OCI-LY7 (cell line): ENCODE measurements at regions not wholly inside any gene's neighbourhood (a gene's known extent, or its start where the extent isn't known, plus 50 kb on each side); places are given as distances from the start of the nearest gene placed in this dataset.

Experiments used
- CTCF ChIP-seq: fragments of 200-600 bp; sonication (generic); conservative IDR thresholded peaks from 2 replicates; pipeline ENCODE4 v1.5.1; 2014; ENCODE audit warnings: mild to moderate bottlenecking, antibody characterized with exemption, low read length, moderate library complexity, mixed read lengths
- EZH2phosphoT487 ChIP-seq: fragments of 200-600 bp; sonication (generic); IDR thresholded peaks from 2 replicates; pipeline ENCODE4 v1.6.1; 2018; ENCODE audit warnings: low read depth, borderline replicate concordance, mild to moderate bottlenecking, mixed run types, antibody characterized with exemption, low read length, moderate library complexity, mixed read lengths

- TF ChIP-seq CTCF (peak; percentile 57), EZH2phosphoT487 (no peak)
Observed at GRCh38 chr15:59751552-59752413, 62.7 kb upstream of the BNIP2 start.
